ENCODE measurements at regions not wholly inside any gene's neighbourhood (a gene's known extent, or its start where the extent isn't known, plus 50 kb on each side); places are given as distances from the start of the nearest gene placed in this dataset.

DNA sequence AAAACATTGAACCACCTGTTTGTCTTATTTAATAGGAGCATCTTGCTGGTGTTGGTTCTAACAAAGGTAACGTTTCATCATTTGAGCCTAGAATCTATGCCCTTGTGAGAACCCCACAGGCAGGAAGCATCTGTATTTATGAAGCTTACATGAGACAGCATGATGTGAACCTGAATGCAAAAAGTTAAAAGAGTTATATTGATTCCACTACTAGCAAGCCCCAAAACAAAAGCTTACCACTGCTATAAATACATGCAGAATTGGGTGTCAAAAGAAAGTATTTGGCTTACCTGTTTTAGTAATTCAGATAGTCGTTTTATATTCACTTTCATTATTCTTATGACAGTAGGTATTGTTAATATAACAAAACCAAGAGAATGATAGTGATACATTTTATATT, 301.2 kb upstream of the ADGRL2 start:
- Histone ChIP-seq H3K27ac (no peak overlapping the region), H3K36me3 (replicated peaks in 1 of 2) (no peaks in the 10 kb centered on the region), H3K9me3 (replicated peaks in 1 of 3) (no peaks in the 10 kb centered on the region), H3K4me3 (no peak overlapping the region), H3K4me1 (replicated peaks in 1 of 2) (no peaks in the 10 kb centered on the region), H3K27me3 (no peaks in the 10 kb centered on the region)
- intact Hi-C loops (cut with DNase I): no loop called here
- DNase-seq: no peak
- TF ChIP-seq POLR2A (IDR thresholded peaks at IDR 0.05): no peak
- TF ChIP-seq, protein P1, sequence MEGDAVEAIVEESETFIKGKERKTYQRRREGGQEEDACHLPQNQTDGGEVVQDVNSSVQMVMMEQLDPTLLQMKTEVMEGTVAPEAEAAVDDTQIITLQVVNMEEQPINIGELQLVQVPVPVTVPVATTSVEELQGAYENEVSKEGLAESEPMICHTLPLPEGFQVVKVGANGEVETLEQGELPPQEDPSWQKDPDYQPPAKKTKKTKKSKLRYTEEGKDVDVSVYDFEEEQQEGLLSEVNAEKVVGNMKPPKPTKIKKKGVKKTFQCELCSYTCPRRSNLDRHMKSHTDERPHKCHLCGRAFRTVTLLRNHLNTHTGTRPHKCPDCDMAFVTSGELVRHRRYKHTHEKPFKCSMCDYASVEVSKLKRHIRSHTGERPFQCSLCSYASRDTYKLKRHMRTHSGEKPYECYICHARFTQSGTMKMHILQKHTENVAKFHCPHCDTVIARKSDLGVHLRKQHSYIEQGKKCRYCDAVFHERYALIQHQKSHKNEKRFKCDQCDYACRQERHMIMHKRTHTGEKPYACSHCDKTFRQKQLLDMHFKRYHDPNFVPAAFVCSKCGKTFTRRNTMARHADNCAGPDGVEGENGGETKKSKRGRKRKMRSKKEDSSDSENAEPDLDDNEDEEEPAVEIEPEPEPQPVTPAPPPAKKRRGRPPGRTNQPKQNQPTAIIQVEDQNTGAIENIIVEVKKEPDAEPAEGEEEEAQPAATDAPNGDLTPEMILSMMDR (IDR thresholded peaks at IDR 0.05): no peak
- 51 to 80% (median 70%) methylated on average over 2 of the region's 2 CpGs for WGBS, 4 donors

DNA sequence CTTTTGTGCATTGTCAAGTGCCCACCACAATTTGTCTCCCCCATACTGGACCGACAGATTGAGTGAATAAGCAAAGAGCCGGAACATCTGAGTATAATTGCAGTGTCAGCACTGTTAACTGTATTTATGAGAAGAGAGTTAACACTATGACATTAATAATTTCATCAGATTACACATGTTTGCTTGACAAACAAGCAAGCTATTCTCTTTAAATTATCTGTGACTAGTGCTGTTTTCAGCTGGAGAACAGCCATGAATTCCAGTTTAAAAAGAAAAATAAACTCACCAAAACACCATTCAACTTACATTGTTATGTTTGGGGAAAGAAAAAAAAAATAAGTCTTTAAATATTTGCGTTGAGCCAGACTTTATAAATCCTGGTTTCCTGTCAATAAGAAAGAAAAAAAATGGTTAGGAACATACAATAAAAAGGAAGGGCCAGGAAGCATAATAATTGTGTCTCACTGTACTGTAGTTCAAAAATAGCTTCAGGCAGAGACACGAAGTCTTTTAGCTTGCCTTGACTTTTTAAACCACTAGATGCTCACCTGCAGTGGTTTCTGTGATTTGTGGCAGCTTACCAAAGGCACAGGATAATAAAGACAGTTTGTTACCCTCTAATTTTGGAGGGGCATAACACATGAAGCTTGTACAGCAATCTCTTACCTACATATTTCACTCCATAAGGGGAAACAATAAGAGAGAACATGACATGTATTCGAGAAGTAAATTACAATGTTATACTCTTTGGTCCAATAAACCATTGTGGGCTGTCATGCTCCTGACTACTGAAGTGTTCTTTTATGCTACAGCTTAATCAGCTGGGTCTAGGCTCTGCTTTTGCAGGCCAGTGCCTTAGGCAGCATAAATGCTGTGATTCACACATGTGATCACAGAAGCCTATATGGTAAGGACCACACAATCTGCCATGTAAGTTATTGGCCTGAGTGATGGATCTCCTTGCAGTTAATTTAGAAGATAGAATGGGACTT, 302.0 kb upstream of the ADGRL2 start:
- no peak overlapping the region for H3K4me3 ChIP-seq
- intact Hi-C loops (cut with DNase I): no loop called here
- DNase-seq: no peak
- H3K27me3 ChIP-seq: no peaks in the 10 kb centered on the region
- WGBS, 4 donors: 49 to 55% (median 52%) methylated on average over 5 of the region's 5 CpGs
- H3K36me3 ChIP-seq (replicated peaks in 1 of 2): no peaks in the 10 kb centered on the region
- TF ChIP-seq, protein P1 (IDR thresholded peaks at IDR 0.05): no peak
- TF ChIP-seq POLR2A (IDR thresholded peaks at IDR 0.05): no peak
- no peaks in the 10 kb centered on the region for H3K4me1 ChIP-seq (replicated peaks in 1 of 2)
- no peaks in the 10 kb centered on the region for H3K9me3 ChIP-seq (replicated peaks in 1 of 3)
- H3K27ac ChIP-seq: no peak overlapping the region

- intact Hi-C loops (cut with DNase I): no loop called here
- Histone ChIP-seq H3K36me3 (replicated peaks in 1 of 2) (no peaks in the 10 kb centered on the region), H3K4me3 (no peak overlapping the region), H3K27me3 (no peaks in the 10 kb centered on the region), H3K9me3 (replicated peaks in 1 of 3) (peaks cover 0 to 5% (median 0%) of the 10 kb centered on the region in 3 donors), H3K4me1 (replicated peaks in 1 of 2) (no peaks in the 10 kb centered on the region), H3K27ac (no peak overlapping the region)
- TF ChIP-seq, protein P1 (IDR thresholded peaks at IDR 0.05): no peak
- TF ChIP-seq POLR2A (IDR thresholded peaks at IDR 0.05): no peak
- no peak for DNase-seq
- WGBS, 4 donors: 84 to 91% (median 90%) methylated on average over 2 of the region's 2 CpGs
These were observed 304.4 kb upstream of the ADGRL2 start for GRCh38 chr1:81496349-81496748.

- no peak for DNase-seq
- no peaks in the 10 kb centered on the region for H3K36me3 ChIP-seq (replicated peaks in 1 of 2)
- H3K9me3 ChIP-seq (replicated peaks in 1 of 3): peaks cover 0 to 5% (median 0%) of the 10 kb centered on the region in 3 donors
- intact Hi-C loops (cut with DNase I): no loop called here
- no peak overlapping the region for H3K4me3 ChIP-seq
- WGBS, 4 donors: 38 to 55% (median 47%) methylated on average over 5 of the region's 5 CpGs
- no peak for TF ChIP-seq POLR2A (IDR thresholded peaks at IDR 0.05)
- TF ChIP-seq, protein P1 (IDR thresholded peaks at IDR 0.05): no peak
- peak overlapping the region in 1 of 5 donors; percentile 42 for H3K27ac ChIP-seq
- H3K4me1 ChIP-seq (replicated peaks in 1 of 2): no peaks in the 10 kb centered on the region
- H3K27me3 ChIP-seq: no peaks in the 10 kb centered on the region
These were observed 307.4 kb upstream of the ADGRL2 start for GRCh38 chr1:81493102-81493869.

All from adrenal gland (tissue), 9 donors.